Glutamatergic neuron (in vitro differentiated cells): ENCODE measurements at regions not wholly inside any gene's neighbourhood (a gene's known extent, or its start where the extent isn't known, plus 50 kb on each side); places are given as distances from the start of the nearest gene placed in this dataset.

Experiments
- DNase-seq: peaks from one replicate; pipeline ENCODE4 v3.0.0; 2022
- H3K27ac Mint-ChIP-seq: one replicate; pipeline ENCODE4 v1.8.0; 2020; ENCODE audit warnings: mild to moderate bottlenecking, mixed read lengths, inconsistent platforms; ENCODE audit not compliant: unreplicated experiment
- H3K27me3 Mint-ChIP-seq: one replicate; pipeline ENCODE4 v1.8.0; 2020; ENCODE audit warnings: mild to moderate bottlenecking, moderate library complexity, mixed read lengths, inconsistent platforms; ENCODE audit not compliant: unreplicated experiment
- H3K36me3 Mint-ChIP-seq: one replicate; pipeline ENCODE4 v1.8.0; 2020; ENCODE audit warnings: mild to moderate bottlenecking, mixed read lengths, inconsistent platforms; ENCODE audit not compliant: unreplicated experiment
- H3K4me1 Mint-ChIP-seq: one replicate; pipeline ENCODE4 v1.8.0; 2020; ENCODE audit warnings: mild to moderate bottlenecking, low read depth, mixed read lengths, inconsistent platforms; ENCODE audit not compliant: unreplicated experiment
- H3K4me3 Mint-ChIP-seq: one replicate; pipeline ENCODE4 v1.8.0; 2020; ENCODE audit warnings: mild to moderate bottlenecking, mixed read lengths, inconsistent platforms; ENCODE audit not compliant: unreplicated experiment
- H3K9me3 Mint-ChIP-seq: one replicate; pipeline ENCODE4 v1.8.0; 2020; ENCODE audit warnings: mild to moderate bottlenecking, moderate library complexity, mixed read lengths, inconsistent platforms; ENCODE audit not compliant: unreplicated experiment
- CTCF ChIP-seq: fragments of 200-600 bp; sonication (generic); IDR thresholded peaks from one replicate; pipeline ENCODE4 v1.5.0; 2021; ENCODE audit not compliant: partially characterized antibody, unreplicated experiment

- no peaks in the 10 kb centered on the region for H3K27me3 Mint-ChIP-seq
- peaks cover 2% of the 10 kb centered on the region for H3K9me3 Mint-ChIP-seq
- TF ChIP-seq CTCF: no peak
- H3K36me3 Mint-ChIP-seq: no peaks in the 10 kb centered on the region
- H3K4me3 Mint-ChIP-seq: no peak overlapping the region
- H3K27ac Mint-ChIP-seq: no peak overlapping the region
- DNase-seq: no peak
- peaks cover 17% of the 10 kb centered on the region for H3K4me1 Mint-ChIP-seq
These were observed 234.0 kb upstream of the NMUR2 start for GRCh38 chr5:152638996-152639552.

GRCh38 chr5:152641970-152642805 is 237.1 kb upstream of the NMUR2 start:
- Mint-ChIP-seq H3K9me3 (peaks cover 2% of the 10 kb centered on the region), H3K27me3 (no peaks in the 10 kb centered on the region), H3K4me3 (no peak overlapping the region), H3K27ac (no peak overlapping the region), H3K36me3 (no peaks in the 10 kb centered on the region), H3K4me1 (peaks cover 3% of the 10 kb centered on the region)
- no peak for TF ChIP-seq CTCF
- DNase-seq: no peak

GRCh38 chr5:152642880-152643279 is 237.8 kb upstream of the NMUR2 start:
- H3K9me3 Mint-ChIP-seq: peaks cover 2% of the 10 kb centered on the region
- DNase-seq: no peak
- H3K4me1 Mint-ChIP-seq: peaks cover 3% of the 10 kb centered on the region
- no peak for TF ChIP-seq CTCF
- no peaks in the 10 kb centered on the region for H3K36me3 Mint-ChIP-seq
- no peak overlapping the region for H3K27ac Mint-ChIP-seq
- no peak overlapping the region for H3K4me3 Mint-ChIP-seq
- no peaks in the 10 kb centered on the region for H3K27me3 Mint-ChIP-seq

GRCh38 chr5:152644029-152644728 is 239.1 kb upstream of the NMUR2 start:
- no peak for DNase-seq
- Mint-ChIP-seq H3K9me3 (peaks cover 2% of the 10 kb centered on the region), H3K27me3 (no peaks in the 10 kb centered on the region), H3K4me1 (peaks cover 2% of the 10 kb centered on the region), H3K4me3 (no peak overlapping the region), H3K27ac (no peak overlapping the region), H3K36me3 (no peaks in the 10 kb centered on the region)
- TF ChIP-seq CTCF: no peak

GRCh38 chr5:152649609-152650008 is 244.5 kb upstream of the NMUR2 start:
- TF ChIP-seq CTCF: no peak

More at GRCh38 chr5:152649609-152650008, 244.5 kb upstream of the NMUR2 start:
- DNase-seq: no peak
- no peaks in the 10 kb centered on the region for H3K36me3 Mint-ChIP-seq
- no peaks in the 10 kb centered on the region for H3K9me3 Mint-ChIP-seq
- no peaks in the 10 kb centered on the region for H3K27me3 Mint-ChIP-seq
- no peak overlapping the region for H3K4me3 Mint-ChIP-seq
- no peaks in the 10 kb centered on the region for H3K4me1 Mint-ChIP-seq
- H3K27ac Mint-ChIP-seq: no peak overlapping the region
